K562 (cell line): ENCODE measurements at regions not wholly inside any gene's neighbourhood (a gene's known extent, or its start where the extent isn't known, plus 50 kb on each side); places are given as distances from the start of the nearest gene placed in this dataset.

ENCODE experiments used
- ATAC-seq: fragments of 200-7000 bp; cut with Tn5 transposase; 3 replicates; pipeline ENCODE4 v1.9.1; 2020; ENCODE audit warnings: moderate library complexity
- BruUV-seq: library from RNA; stranded (reverse); fragments of 400-500 nt; replicated peaks from 2 replicates; lab custom pipeline; 2021; lab: Mats Ljungman, UMichigan
- CTCF ChIA-PET: fragments of 300-600 bp; formaldehyde crosslinking; extraction: SDS; loops from one replicate; lab custom pipeline; 2021; ENCODE audit warnings: low intra/inter-chr PET ratio; lab: Yijun Ruan, JAX
- POLR2A ChIA-PET: fragments of 300-600, 350-650 bp; sonication (Branson Sonifier 250); formaldehyde crosslinking; extraction: SDS; loops from one replicate; lab custom pipeline; 2021; ENCODE audit warnings: antibody characterized with exemption, inconsistent platforms; lab: Yijun Ruan, JAX
- DNase-seq, 4 experiments: peaks; one replicate each; pipeline versions ENCODE4 v3.0.0 to v3.0.0-alpha.2; 2011 to 2018; ENCODE audit warnings: low spot score in 3 of 4, mixed read lengths in 3 of 4; ENCODE audit errors: extremely low read depth in 1 of 4
- FAIRE-seq: peaks from 2 replicates; lab custom pipeline; 2011; peaks lifted over from hg19 to GRCh38; lab: Jason Lieb, UNC
- H2AFZ ChIP-seq: 2 replicates; pipeline ENCODE4 v1.6.0; 2011; ENCODE audit warnings: low read depth, low read length, control low read depth, inconsistent platforms
- H3K27ac ChIP-seq: fragments of 200-600 bp; 3 replicates; pipeline ENCODE4 v1.8.0; 2011; ENCODE audit warnings: low read depth, mild to moderate bottlenecking, control low read depth, inconsistent platforms, low read length, moderate library complexity, mixed read lengths; ENCODE audit errors: extremely low read depth
- H3K27me3 ChIP-seq, 2 experiments: fragments of 300-600 bp in 1 of 2; 2 replicates in 1 of 2; 3 replicates in 1 of 2; pipeline versions ENCODE4 v1.6.0 to v1.8.0; 2011; ENCODE audit warnings: inconsistent platforms in 2 of 2, low read length in 2 of 2, mild to moderate bottlenecking in 1 of 2, mixed read lengths in 1 of 2, moderate library complexity in 1 of 2; ENCODE audit not compliant: control insufficient read depth in 2 of 2, insufficient read depth in 2 of 2
- H3K36me3 ChIP-seq: fragments of 300-600 bp; 3 replicates; pipeline ENCODE4 v1.8.0; 2011; ENCODE audit warnings: mild to moderate bottlenecking, low read length, inconsistent platforms; ENCODE audit not compliant: control insufficient read depth, insufficient read depth
- H3K4me1 ChIP-seq, 2 experiments: fragments of 200-600 bp in 1 of 2; replicated peaks in 1 of 2; 2 replicates in 1 of 2; 3 replicates in 1 of 2; pipeline versions ENCODE4 v1.5.1 to v1.8.0; 2011; ENCODE audit warnings: inconsistent platforms in 2 of 2, low read length in 2 of 2, mild to moderate bottlenecking in 1 of 2, mixed read lengths in 1 of 2, moderate library complexity in 1 of 2; ENCODE audit not compliant: control insufficient read depth in 2 of 2, insufficient read depth in 2 of 2
- H3K4me2 ChIP-seq: 2 replicates; pipeline ENCODE4 v1.6.1; 2011; ENCODE audit warnings: low read length, control low read depth, inconsistent platforms, mixed read lengths; ENCODE audit not compliant: insufficient read depth
- H3K4me3 ChIP-seq: fragments of 200-600 bp; sonication (generic), shearing (Covaris generic); 2 replicates; pipeline ENCODE4 v1.5.1; 2016; ENCODE audit warnings: control low read depth, inconsistent platforms
- H3K79me2 ChIP-seq: fragments of 200-600 bp; 3 replicates; pipeline ENCODE4 v1.8.0; 2011; ENCODE audit warnings: low read length, inconsistent platforms; ENCODE audit not compliant: control insufficient read depth, insufficient read depth
- H3K9ac ChIP-seq, 2 experiments: 2 replicates each; pipeline versions ENCODE4 v1.6.0 to v1.6.1; 2011; ENCODE audit warnings: low read depth in 2 of 2, low read length in 2 of 2, control low read depth in 1 of 2, inconsistent platforms in 1 of 2, mild to moderate bottlenecking in 1 of 2, mixed read lengths in 1 of 2; ENCODE audit not compliant: insufficient read depth in 1 of 2
- H3K9me1 ChIP-seq: one replicate; pipeline ENCODE4 v1.6.0; 2011; ENCODE audit warnings: inconsistent platforms, mild to moderate bottlenecking, low read length, moderate library complexity; ENCODE audit not compliant: control insufficient read depth, insufficient read depth
- H3K9me3 ChIP-seq: replicated peaks from 2 replicates; pipeline ENCODE4 v1.5.1; 2011; ENCODE audit warnings: low read depth, low read length, inconsistent platforms; ENCODE audit not compliant: control insufficient read depth, insufficient read depth
- H4K20me1 ChIP-seq: replicated peaks from 2 replicates; pipeline ENCODE4 v1.6.1; 2011; ENCODE audit warnings: low read length, inconsistent platforms, mixed read lengths; ENCODE audit not compliant: control insufficient read depth, insufficient read depth
- ADNP ChIP-seq: fragments of 200-800 bp; sonication (Bioruptor generic); IDR thresholded peaks from 2 replicates; pipeline ENCODE4 v1.6.1; 2016; ENCODE audit warnings: missing genetic modification characterization, missing compliant biosample characterization
- HNRNPUL1 ChIP-seq: fragments of 200-400 bp; formaldehyde crosslinking; IDR thresholded peaks from 2 replicates; pipeline ENCODE4 v1.6.1; 2017; ENCODE audit warnings: low read length
- KAT7 ChIP-seq: sonication (generic); formaldehyde crosslinking; IDR thresholded peaks from 2 replicates; pipeline ENCODE4 v1.8.0; 2022; ENCODE audit warnings: missing genetic modification reagents, mild to moderate bottlenecking, borderline replicate concordance
- LCOR ChIP-seq: sonication (generic); formaldehyde crosslinking; IDR thresholded peaks from 2 replicates; pipeline ENCODE4 v1.8.0; 2022; ENCODE audit warnings: mild to moderate bottlenecking, missing genetic modification reagents
- NFXL1 ChIP-seq: fragments of 450-650 bp; formaldehyde crosslinking; IDR thresholded peaks from 2 replicates; pipeline ENCODE4 v1.4.0; 2021; ENCODE audit warnings: mild to moderate bottlenecking
- PHF21A ChIP-seq: fragments of 450-650 bp; IDR thresholded peaks from 2 replicates; pipeline ENCODE4 v1.6.1; 2017; ENCODE audit warnings: low read depth, borderline replicate concordance
- PHTF2 ChIP-seq: fragments of 250-450 bp; sonication (Bioruptor Pico); IDR thresholded peaks from 2 replicates; pipeline ENCODE4 v1.5.0; 2021; ENCODE audit warnings: mild to moderate bottlenecking
- SNIP1 ChIP-seq: fragments of 450-650 bp; IDR thresholded peaks from 2 replicates; pipeline ENCODE4 v1.7.1; 2017; ENCODE audit warnings: low read depth, mild to moderate bottlenecking
- SP1 ChIP-seq: sonication (generic); formaldehyde crosslinking; IDR thresholded peaks from 2 replicates; pipeline ENCODE4 v1.8.1; 2022; ENCODE audit warnings: mild to moderate bottlenecking, missing genetic modification reagents
- ZBTB1 ChIP-seq: sonication (generic); formaldehyde crosslinking; IDR thresholded peaks from 2 replicates; pipeline ENCODE4 v1.8.1; 2023; ENCODE audit warnings: missing genetic modification reagents, low read depth, mild to moderate bottlenecking, borderline replicate concordance
- ZNF764 ChIP-seq: fragments of 250-450 bp; sonication (Bioruptor Pico); IDR thresholded peaks from 2 replicates; pipeline ENCODE4 v1.4.0; 2020; ENCODE audit warnings: low read depth, mild to moderate bottlenecking, moderate library complexity
- WGBS: fragments of 100-300 bp; shearing (Covaris generic); methylation state at CpG from one replicate; pipeline ENCODE4 v1.1.6; 2016; ENCODE audit warnings: low coverage, mixed read lengths; ENCODE audit not compliant: insufficient coverage; ENCODE audit errors: missing lambda C conversion rate; 5-methylcytosine and 5-hydroxymethylcytosine counted together
- in situ Hi-C: fragments of 300-500 bp; cut with MboI; formaldehyde crosslinking; loops from 4 replicates; pipeline ENCODE4 v1.15.0; 2018; ENCODE audit warnings: inconsistent platforms, mixed read lengths
- intact Hi-C: fragments of 100-400 bp; cut with micrococcal nuclease; formaldehyde crosslinking; loops from 2 replicates; pipeline ENCODE4 v1.14.2; 2022
- TF ChIP-seq, protein P1 (sequence below): fragments of 450-650 bp; formaldehyde crosslinking; conservative IDR thresholded peaks from 2 replicates; pipeline ENCODE4 v1.4.0; 2022; ENCODE audit warnings: mild to moderate bottlenecking, missing genetic modification characterization
- TF ChIP-seq, protein P2 (sequence below): sonication (generic); formaldehyde crosslinking; IDR thresholded peaks from 2 replicates; pipeline ENCODE4 v1.8.1; 2023; ENCODE audit warnings: mild to moderate bottlenecking, missing genetic modification reagents

DNA sequence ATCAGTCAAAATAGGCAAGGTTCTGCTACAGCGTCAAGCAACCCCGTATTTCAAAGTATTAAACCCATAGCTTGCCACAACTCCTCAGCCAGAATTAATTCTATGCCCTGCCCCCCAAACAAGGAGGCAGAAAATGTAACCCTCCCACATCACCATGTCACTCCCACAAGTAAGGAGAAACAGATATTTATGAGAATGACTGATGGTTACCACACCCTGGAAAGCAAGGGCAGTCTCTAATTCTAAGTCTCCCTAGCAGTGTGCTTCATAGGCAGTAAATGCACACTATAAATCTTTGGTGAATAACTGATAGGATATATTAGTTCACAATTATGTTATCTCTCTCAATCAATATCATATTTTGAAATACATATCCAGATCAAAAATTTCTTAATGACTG, 228.0 kb upstream of the SLC14A2 start:
- Histone ChIP-seq H3K4me1 (no peaks in the 10 kb centered on the region), H4K20me1 (no peaks in the 10 kb centered on the region), H3K27me3 (no peaks in the 10 kb centered on the region), H3K79me2 (no peaks in the 10 kb centered on the region), H3K9me3 (no peaks in the 10 kb centered on the region), H3K9me1 (no peaks in the 10 kb centered on the region), H3K4me3 (no peak overlapping the region)
- POLR2A ChIA-PET = no interaction called here
- no TSS peak for BruUV-seq
- no peak for FAIRE-seq
- TF ChIP-seq LCOR (CRISPR knock-in tag) = no peak
- TF ChIP-seq, all 486 proteins: peak for 0
- CTCF ChIA-PET = no interaction called here
- no peak overlapping the region for H3K4me2 ChIP-seq
- WGBS = 0% methylated on average over 2 of the region's 2 CpGs
- in situ Hi-C loops (no loop called here), intact Hi-C loops (loop anchor here (10.0 kb wide), 1 partner anchor 1762 kb away; no protein-coding TSS in a partner anchor)
- DNase-seq (no peak), ATAC-seq (no peak)
- H2AFZ ChIP-seq = no peak overlapping the region
- no peak overlapping the region for H3K27ac ChIP-seq
- no peaks in the 10 kb centered on the region for H3K36me3 ChIP-seq
- H3K9ac ChIP-seq = no peak overlapping the region

DNA sequence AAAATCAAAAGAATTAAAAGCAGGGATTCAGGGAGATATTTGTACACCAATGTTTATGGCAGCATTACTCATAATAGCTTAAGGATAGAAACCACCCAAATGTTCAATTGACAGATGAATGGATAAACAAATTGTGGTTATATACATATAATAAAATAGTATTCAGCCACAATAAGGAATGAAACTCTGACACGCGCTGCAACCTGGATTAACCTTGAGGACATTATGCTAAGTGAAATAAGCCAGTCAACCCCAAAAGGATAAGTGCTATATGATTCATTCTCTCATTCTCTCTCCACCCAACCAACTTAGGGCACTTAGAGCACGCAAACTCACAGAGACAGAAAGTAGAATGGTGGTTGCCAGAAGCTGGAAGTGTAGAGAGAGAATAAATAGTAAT, 216.8 kb upstream of the SLC14A2 start:
- FAIRE-seq (no peak), ATAC-seq (no peak), DNase-seq (no peak)
- H3K79me2 ChIP-seq = no peaks in the 10 kb centered on the region
- H3K9ac ChIP-seq = no peak overlapping the region
- no peaks in the 10 kb centered on the region for H3K9me3 ChIP-seq
- no peak overlapping the region for H3K27ac ChIP-seq
- H3K36me3 ChIP-seq = no peaks in the 10 kb centered on the region
- intact Hi-C loops (no loop called here), in situ Hi-C loops (no loop called here)
- H3K4me1 ChIP-seq = no peaks in the 10 kb centered on the region
- BruUV-seq = no TSS peak
- CTCF ChIA-PET = no interaction called here
- H4K20me1 ChIP-seq = no peaks in the 10 kb centered on the region
- no peaks in the 10 kb centered on the region for H3K27me3 ChIP-seq
- no peaks in the 10 kb centered on the region for H3K9me1 ChIP-seq
- no peak overlapping the region for H3K4me3 ChIP-seq
- 0% methylated on average over 3 of the region's 3 CpGs for WGBS
- H2AFZ ChIP-seq = no peak overlapping the region
- H3K4me2 ChIP-seq = no peak overlapping the region
- TF ChIP-seq NFXL1 (CRISPR knock-in tag) = no peak
- no peak for TF ChIP-seq ADNP (tag)
- no peak for TF ChIP-seq ZBTB1 (CRISPR knock-in tag)
- TF ChIP-seq, protein P1, sequence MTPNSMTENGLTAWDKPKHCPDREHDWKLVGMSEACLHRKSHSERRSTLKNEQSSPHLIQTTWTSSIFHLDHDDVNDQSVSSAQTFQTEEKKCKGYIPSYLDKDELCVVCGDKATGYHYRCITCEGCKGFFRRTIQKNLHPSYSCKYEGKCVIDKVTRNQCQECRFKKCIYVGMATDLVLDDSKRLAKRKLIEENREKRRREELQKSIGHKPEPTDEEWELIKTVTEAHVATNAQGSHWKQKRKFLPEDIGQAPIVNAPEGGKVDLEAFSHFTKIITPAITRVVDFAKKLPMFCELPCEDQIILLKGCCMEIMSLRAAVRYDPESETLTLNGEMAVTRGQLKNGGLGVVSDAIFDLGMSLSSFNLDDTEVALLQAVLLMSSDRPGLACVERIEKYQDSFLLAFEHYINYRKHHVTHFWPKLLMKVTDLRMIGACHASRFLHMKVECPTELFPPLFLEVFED (CRISPR knock-in tag) = no peak
- TF ChIP-seq ZNF764 (CRISPR knock-in tag) = no peak
- TF ChIP-seq, protein P2, sequence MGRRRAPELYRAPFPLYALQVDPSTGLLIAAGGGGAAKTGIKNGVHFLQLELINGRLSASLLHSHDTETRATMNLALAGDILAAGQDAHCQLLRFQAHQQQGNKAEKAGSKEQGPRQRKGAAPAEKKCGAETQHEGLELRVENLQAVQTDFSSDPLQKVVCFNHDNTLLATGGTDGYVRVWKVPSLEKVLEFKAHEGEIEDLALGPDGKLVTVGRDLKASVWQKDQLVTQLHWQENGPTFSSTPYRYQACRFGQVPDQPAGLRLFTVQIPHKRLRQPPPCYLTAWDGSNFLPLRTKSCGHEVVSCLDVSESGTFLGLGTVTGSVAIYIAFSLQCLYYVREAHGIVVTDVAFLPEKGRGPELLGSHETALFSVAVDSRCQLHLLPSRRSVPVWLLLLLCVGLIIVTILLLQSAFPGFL (CRISPR knock-in tag) = no peak
- TF ChIP-seq PHF21A = no peak
- TF ChIP-seq KAT7 (CRISPR knock-in tag) = no peak
- TF ChIP-seq PHTF2 (CRISPR knock-in tag) = no peak
- no peak for TF ChIP-seq SNIP1
- TF ChIP-seq HNRNPUL1 = no peak
- TF ChIP-seq SP1 = no peak
- POLR2A ChIA-PET = no interaction called here
